ENCODE measurements at regions not wholly inside any gene's neighbourhood (a gene's known extent, or its start where the extent isn't known, plus 50 kb on each side); places are given as distances from the start of the nearest gene placed in this dataset.

DNA sequence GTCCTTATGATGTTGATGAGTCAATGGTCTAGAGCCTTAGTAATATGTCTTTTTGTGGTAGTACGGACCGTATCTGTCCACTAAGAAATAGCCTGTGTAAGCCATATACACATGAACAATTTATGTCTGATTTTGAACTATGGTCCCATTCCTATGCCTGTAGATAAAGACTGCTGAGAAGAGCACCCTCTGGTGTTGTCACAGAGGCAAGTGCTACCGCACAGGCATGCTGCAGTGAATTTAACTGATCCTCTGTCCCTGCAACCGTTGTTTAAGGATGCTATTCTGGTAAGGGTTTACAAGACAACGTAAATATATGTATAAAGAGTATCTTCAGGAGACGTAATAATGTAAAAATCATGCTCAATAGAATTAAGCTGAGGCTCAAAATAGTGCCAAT is 170.7 kb downstream of the UBE3A start:
- TF ChIP-seq, protein P1, sequence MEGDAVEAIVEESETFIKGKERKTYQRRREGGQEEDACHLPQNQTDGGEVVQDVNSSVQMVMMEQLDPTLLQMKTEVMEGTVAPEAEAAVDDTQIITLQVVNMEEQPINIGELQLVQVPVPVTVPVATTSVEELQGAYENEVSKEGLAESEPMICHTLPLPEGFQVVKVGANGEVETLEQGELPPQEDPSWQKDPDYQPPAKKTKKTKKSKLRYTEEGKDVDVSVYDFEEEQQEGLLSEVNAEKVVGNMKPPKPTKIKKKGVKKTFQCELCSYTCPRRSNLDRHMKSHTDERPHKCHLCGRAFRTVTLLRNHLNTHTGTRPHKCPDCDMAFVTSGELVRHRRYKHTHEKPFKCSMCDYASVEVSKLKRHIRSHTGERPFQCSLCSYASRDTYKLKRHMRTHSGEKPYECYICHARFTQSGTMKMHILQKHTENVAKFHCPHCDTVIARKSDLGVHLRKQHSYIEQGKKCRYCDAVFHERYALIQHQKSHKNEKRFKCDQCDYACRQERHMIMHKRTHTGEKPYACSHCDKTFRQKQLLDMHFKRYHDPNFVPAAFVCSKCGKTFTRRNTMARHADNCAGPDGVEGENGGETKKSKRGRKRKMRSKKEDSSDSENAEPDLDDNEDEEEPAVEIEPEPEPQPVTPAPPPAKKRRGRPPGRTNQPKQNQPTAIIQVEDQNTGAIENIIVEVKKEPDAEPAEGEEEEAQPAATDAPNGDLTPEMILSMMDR (IDR thresholded peaks at IDR 0.05; ENCODE audit: low read length, missing control alignments) = no peak
- DNase-seq (ENCODE audit: low read depth) = no peak
- H3K4me3 ChIP-seq (replicated peaks; ENCODE audit: low read depth, low read length) = no peak overlapping the region
